ENCODE measurements at regions not wholly inside any gene's neighbourhood (a gene's known extent, or its start where the extent isn't known, plus 50 kb on each side); places are given as distances from the start of the nearest gene placed in this dataset.

DNA sequence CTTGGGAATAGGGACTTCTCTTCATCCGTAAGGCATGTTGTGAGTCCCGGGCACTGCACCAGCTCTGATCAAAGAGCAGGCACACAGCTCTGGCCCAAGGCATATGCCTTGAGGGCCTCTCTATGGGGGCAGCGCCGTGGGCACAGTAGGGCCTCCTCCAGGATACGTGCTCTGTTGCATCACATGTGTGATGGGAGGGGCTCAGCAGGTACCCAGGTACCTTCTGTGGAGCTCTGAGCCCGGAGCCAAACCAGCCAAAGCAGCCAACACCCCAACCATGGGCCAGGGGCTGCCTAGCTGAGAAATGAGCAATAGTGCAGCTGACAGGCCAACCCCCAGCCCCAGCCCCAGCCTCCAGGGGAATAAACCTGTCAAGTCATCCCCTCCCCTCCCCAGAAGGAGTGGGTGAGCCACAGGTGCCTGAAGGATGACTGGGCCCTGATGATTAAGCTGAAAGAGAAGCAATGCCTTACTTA, 79.7 kb upstream of the SHISAL1 start:
- TF ChIP-seq GATA3 (IDR thresholded peaks at IDR 0.05; ENCODE audit: low read depth, low read length) (no peak), GATA2 (IDR thresholded peaks at IDR 0.05; ENCODE audit: low read depth, low read length) (no peak)

DNA sequence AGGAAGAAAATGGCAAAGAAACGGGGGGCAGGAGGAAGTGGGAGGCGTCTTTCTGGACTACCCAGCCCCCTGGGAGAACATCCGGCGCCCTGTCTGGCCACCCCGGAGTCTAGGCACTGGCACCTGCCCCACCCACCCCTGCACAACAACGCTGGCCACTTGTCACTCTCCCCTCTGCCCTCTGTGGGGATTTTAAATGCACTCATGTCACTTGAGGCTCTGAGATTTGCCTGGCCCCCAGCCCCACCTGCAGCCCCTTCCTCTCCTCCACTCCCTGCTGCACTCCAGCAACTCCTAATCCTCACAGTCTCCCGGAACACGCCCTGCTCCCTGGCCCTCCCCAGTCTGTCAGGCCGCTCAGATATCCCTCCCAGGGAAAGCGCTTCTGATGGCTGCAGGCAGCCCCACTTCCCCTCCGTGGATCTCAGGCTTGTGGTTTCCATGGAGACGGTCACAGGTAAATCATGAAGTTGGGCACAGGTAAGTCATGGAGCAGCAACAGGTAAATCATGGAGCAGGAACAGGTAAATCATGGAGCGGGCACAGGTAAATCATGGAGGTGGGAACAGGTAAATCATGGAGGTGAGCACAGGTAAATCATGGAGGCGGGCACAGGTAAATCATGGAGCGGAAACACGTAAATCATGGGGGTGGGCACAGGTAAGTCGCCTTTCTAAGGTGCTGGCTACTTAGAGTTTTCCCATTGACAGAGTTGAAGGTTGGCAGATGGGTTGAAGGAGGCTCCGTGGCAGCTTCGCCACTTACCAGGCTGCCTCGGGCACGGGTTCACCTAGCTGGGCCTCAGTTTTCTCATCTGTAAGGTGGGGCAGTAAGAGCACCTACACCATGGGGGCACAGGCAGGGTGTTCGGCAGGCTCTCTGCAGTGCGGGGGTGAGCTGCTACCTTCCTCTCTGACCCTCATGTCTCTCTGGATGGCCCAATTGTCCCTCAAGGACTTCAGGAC, 79.0 kb upstream of the SHISAL1 start:
- TF ChIP-seq GATA2 (IDR thresholded peaks at IDR 0.05; ENCODE audit: low read depth, low read length) (no peak), GATA3 (IDR thresholded peaks at IDR 0.05; ENCODE audit: low read depth, low read length) (no peak)

DNA sequence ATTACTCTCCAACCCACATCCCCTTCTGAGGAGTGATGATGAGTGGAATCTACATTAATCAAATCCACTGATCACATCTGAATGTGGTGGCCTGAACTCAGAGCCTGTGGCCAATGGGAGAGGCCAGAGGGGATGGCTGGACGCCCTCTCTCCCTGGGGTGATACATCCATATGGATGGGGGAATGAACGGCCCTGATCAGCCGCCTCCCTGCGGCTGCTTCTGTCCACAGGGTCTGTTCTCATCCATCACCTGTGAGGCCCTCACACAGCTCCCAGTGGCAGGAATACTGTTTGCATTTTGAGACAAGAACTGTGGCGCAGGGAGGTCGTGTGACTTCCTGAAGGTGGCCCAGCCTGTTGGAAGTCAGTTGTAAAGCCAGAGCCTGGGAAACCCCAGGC, 78.3 kb upstream of the SHISAL1 start:
- no peak for TF ChIP-seq GATA3 (IDR thresholded peaks at IDR 0.05; ENCODE audit: low read depth, low read length)
- TF ChIP-seq GATA2 (IDR thresholded peaks at IDR 0.05; ENCODE audit: low read depth, low read length), result no peak

DNA sequence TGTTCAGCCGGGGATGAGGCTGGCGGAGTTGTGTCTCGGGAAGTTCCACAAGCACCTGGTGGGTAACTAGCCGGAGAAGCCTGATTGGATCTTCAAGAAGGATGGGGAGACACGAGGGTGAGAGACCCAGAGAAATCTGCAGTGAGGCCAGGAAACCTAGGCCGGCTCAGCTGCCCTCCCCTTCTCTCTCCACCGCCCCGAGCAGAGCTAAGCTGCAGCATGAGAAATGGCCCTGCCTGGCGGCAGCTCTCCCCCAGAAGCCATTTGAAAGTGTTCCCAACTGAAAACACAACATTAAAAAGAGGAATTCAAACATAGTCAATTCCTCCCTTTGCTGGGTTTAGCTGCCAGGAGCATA, 77.8 kb upstream of the SHISAL1 start:
- no peak for TF ChIP-seq GATA3 (IDR thresholded peaks at IDR 0.05; ENCODE audit: low read depth, low read length)
- TF ChIP-seq GATA2 (IDR thresholded peaks at IDR 0.05; ENCODE audit: low read depth, low read length), result no peak

DNA sequence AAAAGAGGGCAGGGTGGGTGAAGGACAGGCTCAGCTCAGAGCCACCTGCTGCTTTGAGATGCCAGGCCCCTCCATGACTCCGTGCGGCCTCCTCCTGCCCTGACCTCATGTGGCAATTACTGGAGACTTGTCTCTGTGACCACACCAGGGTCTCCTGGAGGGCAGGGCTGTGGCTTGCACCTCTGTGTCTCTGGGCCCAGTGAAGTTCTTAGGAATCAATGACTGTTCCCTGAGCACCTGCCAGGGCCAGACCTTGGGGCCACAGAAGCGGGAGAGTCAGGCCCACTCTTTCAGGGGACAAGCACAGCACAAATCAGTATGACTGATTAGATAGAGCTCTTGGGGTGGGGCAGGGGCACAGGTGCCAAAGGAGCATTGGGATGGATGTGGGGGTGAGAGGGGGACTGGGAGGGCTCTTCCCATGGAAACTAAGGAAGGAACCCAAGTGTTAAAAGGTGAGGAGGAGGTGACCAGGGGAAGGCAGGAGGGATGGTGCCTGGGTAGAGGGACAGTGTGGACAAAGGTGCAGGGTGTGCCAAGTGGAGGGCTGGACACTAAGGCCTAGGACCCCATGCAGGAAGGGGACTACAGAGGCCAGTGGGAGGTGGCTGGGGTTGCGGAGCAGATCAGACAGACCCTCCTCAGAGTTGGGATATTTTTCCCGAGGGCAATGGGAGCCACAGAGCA, 77.3 kb upstream of the SHISAL1 start:
- TF ChIP-seq GATA3 (IDR thresholded peaks at IDR 0.05; ENCODE audit: low read depth, low read length), result no peak

DNA sequence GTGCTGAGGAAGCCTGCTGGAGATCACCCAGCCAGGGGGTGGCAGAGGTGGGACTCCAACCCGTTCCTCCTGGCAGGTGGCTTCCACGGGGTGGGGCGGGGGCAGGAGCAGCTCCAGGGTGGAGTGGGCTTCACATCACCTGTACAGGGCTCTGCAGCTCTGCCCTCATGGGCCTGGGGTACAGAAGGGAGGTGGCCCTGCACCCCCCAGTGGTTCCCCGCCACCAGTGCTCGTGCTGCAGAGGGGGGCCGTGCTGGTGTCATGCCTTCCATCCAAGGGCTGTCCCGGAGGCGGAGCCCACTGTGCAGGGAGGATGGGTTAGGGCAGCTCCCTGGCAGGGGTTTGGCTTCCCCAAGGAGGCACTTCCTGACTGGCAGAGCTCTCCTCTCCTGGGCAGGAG, 76.4 kb upstream of the SHISAL1 start:
- TF ChIP-seq GATA2 (IDR thresholded peaks at IDR 0.05; ENCODE audit: low read depth, low read length) (no peak), GATA3 (IDR thresholded peaks at IDR 0.05; ENCODE audit: low read depth, low read length) (no peak)

DNA sequence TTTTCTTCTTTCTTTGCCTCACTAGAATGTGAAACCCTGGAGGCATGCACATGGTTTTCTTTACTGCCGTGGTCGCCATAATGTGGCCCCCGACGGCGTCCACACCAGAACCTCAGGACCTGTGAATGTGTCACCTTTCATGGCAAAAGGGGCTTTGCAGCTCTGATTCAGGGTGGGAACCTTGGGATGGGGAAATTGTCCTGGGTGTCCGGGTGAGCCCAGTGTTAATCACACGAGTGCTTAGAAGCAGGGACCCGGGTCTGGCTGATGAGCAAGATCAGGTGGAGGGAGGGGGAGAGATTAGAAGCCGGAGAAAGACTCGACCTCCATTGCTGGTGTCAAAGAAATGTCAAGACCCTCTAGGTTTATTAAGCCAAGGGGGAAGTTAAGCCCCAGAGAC, 74.7 kb upstream of the SHISAL1 start:
- no peak for TF ChIP-seq GATA2 (IDR thresholded peaks at IDR 0.05; ENCODE audit: low read depth, low read length)
- TF ChIP-seq GATA3 (IDR thresholded peaks at IDR 0.05; ENCODE audit: low read depth, low read length), result no peak

DNA sequence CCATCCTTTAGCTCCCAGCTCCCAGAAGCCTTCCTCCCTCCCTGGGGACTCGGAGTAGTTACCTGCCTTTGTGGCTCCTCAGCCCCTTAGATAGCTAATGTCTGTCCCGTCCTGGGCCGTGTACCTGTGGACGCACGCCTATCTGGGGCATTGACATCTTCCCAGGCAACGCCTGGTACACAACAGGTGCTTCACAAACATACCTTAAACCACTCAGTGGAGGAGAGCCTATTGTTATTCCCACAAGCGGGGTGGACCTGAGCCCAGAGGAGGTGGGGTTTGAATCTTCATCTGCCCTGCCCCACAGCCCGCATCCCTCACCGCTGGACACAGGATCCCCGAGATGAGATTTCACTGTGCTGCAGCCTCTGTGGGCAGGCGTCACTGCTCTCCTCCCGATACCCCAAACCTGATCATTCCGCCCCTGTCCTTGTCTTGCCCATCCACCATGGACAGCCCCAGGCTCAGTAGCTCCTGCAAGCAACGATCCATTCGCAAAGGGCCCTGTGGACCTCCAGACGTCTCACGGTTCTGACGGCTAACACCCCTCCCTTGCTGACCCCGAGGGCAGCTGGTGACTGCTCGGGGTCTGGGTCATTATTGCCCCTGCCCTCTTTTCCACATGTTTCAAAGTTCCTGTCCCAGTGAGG, 73.8 kb upstream of the SHISAL1 start:
- no peak for TF ChIP-seq GATA2 (IDR thresholded peaks at IDR 0.05; ENCODE audit: low read depth, low read length)
- TF ChIP-seq GATA3 (IDR thresholded peaks at IDR 0.05; ENCODE audit: low read depth, low read length), result no peak

DNA sequence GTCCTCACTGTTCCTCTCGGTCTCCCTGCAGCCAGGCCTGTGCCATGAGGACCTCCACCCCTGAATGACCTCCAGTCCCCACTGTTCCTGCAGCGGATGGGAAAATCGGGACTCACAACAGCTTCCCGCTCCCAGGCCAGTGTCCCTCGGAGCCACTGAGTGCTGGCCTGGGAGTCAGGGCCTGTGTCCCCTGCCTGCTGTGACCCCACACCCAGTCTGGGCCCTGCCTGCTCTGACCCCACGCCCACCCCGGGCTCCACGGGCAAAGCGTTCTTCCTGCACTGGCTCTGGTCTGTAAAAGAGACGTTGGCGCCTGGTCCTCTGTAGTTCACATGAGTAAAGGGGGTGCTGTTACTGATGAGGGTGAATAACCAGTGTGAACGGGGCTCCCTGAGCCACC, 73.0 kb upstream of the SHISAL1 start:
- no peak for TF ChIP-seq GATA2 (IDR thresholded peaks at IDR 0.05; ENCODE audit: low read depth, low read length)
- TF ChIP-seq GATA3 (IDR thresholded peaks at IDR 0.05; ENCODE audit: low read depth, low read length), result no peak

DNA sequence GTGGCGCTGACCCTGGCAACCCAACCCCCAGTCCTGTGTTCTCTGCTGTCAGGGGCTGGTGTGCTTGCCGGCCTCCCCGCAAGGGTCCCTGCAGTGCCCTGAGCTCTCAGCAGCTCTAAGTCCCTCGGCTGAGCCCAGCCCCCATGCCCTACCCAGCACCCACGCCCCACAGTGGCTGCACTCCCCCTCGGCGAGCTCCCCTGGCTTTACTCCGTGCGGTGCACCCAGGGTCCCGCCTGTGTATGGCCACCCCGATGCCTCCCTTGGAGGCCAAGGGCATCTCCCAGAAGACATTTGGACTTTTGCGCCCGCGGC, 72.5 kb upstream of the SHISAL1 start:
- no peak for TF ChIP-seq GATA2 (IDR thresholded peaks at IDR 0.05; ENCODE audit: low read depth, low read length)
- TF ChIP-seq GATA3 (IDR thresholded peaks at IDR 0.05; ENCODE audit: low read depth, low read length), result no peak

DNA sequence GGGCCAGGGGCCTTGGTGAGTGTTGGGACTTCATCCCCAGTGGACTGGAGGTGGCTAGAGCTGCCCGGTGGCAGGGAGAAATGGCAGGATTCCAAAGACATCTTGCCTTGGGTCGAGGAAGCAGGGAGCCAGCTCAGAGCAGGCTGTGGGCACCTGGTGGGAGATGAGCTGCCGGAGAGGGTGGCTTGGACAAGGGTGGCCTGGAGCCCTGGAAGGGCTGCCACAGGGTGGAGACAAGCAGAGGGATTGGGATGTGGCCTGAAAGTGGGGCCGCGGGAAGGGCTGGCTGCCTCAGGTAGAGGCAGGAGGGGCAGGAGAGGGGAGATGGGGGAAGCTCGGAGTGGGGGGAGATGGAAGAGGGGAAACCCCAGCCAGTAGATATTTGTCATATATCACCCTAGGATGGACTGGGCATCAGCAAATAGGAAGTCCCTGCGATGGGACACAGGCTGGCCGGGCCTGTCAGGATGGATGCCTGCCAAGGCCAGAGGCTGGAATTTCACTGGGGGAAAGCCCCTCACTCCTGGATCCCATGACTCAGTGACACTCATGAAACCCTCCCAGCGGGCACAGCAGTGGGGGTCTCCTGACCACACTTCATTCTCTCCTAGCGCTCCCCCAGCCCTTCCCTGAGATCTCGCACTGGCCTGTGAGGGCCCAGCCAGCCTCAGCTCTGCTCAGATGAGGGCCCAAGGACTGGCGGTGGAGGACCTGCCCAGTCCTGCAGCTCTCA, 72.0 kb upstream of the SHISAL1 start:
- TF ChIP-seq GATA2 (IDR thresholded peaks at IDR 0.05; ENCODE audit: low read depth, low read length), result no peak
- no peak for TF ChIP-seq GATA3 (IDR thresholded peaks at IDR 0.05; ENCODE audit: low read depth, low read length)

DNA sequence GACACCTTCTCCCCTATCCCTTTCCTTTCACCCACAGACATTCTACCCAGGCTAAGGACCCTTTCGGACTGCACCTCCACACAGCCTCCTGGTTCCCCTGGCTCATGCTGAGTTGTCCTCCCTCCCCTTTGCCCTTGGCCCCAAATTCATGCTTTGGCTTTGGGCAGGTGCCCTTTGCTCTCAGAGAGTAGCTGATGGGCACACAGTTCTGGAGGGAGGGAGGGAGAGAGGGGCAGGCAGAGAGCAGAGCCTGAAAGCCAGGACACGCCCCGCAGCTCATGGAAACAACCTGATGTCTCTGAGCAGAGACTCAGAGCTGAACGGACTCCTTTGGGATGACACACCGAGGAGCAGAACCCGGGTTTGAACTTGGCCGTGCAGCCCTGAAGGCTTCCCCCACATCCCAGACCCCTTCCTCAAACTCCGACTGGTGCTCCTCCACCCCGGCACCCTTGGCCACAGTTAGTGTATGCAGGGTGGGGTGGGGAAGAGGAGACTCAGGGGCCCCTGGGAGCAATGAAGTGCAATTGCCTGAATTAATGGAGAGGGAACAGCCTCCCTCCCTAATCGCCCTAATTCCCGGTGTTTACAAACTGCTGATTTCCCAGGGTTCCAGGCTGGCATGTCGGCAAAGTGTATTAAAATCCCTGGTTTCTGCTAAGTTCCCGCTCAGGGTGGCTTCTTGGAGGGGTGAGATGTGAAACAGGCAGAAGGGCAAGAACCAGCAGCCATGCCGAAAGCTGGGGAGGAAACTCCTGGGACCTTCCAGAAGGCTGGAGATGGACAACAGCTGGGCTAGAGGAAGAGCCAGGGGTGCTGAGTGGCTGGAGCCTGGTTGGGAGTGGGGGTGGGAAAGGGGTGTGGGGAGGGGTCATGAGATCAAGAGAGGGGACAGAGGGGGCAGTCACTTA, 71.2 kb upstream of the SHISAL1 start:
- no peak for TF ChIP-seq GATA2 (IDR thresholded peaks at IDR 0.05; ENCODE audit: low read depth, low read length)
- no peak for TF ChIP-seq GATA3 (IDR thresholded peaks at IDR 0.05; ENCODE audit: low read depth, low read length)

DNA sequence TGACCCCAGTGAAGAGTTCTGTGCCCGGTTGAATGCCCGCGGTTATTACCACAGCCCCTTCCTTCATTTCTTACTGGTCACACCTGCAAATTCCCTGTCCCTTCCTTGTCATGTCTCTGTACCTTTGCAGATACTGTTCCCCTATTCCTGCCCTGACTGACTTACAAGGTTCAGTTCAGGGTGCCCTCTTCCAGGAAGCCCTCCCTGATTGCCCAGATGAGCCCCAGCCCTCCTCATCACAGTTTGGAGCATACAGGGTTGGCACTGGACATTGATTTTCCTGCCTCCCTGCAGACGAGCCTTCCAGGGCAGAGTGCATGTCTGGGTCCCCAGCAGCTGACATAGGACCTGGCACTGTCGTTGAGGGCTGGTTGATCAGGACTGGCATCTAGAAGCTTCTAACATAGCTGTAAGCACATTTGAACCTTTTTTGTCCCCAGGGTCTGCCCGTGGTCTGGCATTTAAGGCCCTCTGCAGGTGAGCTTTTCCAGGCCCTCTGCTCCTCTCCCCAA, 70.4 kb upstream of the SHISAL1 start:
- no peak for TF ChIP-seq GATA3 (IDR thresholded peaks at IDR 0.05; ENCODE audit: low read depth, low read length)
- no peak for TF ChIP-seq GATA2 (IDR thresholded peaks at IDR 0.05; ENCODE audit: low read depth, low read length)

Data from SH-SY5Y (cell line).